HG03066 (cell line): ENCODE measurements at regions not wholly inside any gene's neighbourhood (a gene's known extent, or its start where the extent isn't known, plus 50 kb on each side); places are given as distances from the start of the nearest gene placed in this dataset.

Experiments used
- ATAC-seq: cut with Tn5 transposase; IDR thresholded peaks from one replicate; pipeline ENCODE4 v1.9.1; 2021; ENCODE audit warnings: low read depth; ENCODE audit not compliant: unreplicated experiment

DNA sequence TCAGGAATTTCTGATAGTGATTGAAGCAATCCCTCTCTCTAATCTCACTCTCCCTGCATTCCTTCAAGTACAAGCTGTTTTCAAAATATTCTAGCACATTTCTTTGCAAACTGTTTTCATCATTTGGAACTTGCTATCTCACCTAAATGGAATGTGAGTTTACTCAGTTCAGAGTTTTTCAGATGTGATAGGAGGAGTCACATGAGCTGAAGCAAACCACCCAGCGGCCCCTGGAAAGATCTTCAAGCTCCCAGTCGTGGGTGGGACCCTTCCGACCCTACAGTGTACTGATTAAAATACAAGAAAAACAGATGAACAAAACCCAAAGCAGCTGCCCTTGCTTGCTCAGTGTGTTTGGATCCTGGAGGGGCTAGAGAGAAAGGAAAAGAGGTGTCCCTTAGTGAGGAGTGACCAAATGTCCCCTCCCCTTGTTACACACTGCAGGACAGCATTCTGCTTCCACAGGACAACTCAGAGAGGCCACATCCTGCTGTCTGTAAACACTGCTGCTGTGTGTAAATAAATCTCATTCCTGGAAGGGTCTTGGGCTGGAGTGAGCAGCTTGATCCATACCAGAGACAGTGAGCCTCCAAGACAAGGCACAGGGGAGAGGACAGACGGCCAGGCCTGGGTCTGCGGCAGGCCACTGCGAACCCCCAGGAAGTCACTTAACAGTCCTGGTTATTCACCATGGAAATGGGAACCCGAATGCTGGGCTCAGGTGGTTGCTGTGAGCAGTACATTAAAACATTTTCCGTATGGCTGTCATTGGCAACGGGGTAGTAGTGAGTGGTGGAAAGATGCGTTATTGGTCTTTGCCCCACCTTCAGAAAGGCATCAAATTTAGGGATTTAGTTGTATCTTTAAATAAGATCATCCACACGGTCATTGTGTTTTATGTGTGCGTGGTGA is 229.2 kb downstream of the RHOU start:
- ATAC-seq, result no peak

DNA sequence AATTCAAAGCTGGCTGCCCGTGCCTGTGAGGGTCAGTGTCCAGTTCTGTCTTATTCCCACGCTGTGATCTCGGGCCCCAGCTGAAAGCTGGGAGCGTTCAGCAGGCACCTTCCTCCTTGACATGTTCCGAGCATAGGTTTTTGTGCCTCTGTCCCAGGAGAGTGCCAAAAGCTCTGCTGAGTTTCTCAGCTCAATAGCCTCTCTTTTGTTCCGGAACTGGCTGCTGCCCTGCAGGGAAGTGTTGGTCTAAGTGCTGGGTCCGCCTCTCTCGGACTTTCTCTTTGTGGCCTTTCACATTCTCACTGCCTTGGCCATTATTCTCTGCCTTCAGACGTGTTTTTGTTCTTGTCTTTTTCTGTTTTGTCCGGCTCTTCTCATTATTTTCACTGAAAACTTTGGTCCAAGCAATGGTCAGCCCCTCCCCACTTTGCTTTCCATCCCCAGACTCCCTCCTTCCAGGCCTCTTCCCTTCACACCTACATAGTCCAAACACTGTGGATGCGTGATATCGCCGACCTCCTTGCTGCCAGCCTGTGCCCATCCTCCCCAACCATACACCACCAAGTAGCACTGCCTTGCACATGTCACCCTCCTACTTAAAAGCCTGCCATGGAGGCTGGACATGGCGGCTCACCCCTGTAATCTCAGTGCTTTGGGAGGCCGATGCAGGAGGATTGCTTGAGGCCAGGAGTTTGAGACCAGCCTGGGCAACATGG is 233.8 kb downstream of the RHOU start:
- no peak for ATAC-seq

GRCh38 chr1:228969953-228970800 is 234.9 kb downstream of the RHOU start:
- ATAC-seq, result no peak

DNA sequence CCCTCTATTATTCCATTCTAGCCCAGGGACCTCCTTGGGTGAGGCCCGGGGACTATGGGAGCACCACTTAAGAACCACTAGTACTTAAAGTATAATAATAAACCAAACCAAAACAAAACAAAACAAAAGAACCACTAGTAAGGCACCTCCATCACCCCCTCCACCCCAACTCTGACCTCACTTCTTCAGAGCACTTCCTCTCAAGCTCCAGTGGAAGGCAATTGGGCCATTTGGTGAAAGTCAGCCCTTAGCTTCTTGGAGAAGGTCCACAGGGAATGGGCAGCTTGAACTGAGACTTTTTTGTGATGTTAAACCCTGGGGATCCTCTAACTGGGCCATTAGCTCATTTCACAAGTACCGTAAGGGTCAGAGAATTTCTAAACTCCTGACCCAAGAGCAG is 237.3 kb downstream of the RHOU start:
- no peak for ATAC-seq

DNA sequence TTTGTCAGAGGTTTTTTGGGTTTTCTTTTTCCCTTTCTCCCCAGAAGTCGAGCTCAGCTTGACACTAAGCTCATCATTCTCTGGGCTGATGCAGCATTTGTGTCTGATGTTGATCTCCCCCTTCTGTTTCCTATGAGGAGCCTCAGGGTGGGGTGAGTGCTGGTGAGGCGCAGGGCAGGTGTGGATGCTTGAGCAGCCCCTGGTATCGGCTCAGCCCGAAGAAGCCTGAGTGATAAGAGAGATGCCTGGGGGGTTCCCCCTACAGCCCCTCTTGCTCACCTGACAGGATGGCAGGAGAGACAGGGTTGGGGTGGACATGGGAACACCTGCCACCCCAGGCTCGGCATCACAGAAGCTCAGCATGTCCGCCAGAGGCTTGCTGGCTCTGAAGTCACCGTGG is 239.0 kb downstream of the RHOU start:
- no peak for ATAC-seq

- no peak for ATAC-seq
These were observed 240.1 kb downstream of the RHOU start for GRCh38 chr1:228975238-228975907.

- no peak for ATAC-seq
These were observed 241.0 kb downstream of the RHOU start for GRCh38 chr1:228976316-228976715.

DNA sequence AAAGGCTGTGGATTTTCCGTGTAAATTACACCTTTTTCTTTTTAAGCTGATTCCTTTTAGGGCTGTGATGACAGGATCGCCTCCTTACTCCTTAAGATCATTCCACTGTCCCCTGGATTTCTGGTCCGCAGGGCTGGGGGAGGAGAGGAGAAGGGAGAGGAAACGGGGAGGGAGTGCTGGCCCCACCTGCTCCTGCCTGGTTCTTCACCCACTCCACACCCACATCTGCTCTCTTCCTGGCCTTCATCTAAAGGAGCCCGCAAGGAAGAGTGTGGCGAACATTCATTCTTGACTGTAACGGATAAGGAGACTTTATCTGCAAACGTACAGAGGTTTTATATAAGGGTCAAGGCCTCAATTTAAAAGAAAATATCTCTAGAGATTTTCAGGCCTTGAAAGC is 242.0 kb downstream of the RHOU start:
- ATAC-seq, result no peak

DNA sequence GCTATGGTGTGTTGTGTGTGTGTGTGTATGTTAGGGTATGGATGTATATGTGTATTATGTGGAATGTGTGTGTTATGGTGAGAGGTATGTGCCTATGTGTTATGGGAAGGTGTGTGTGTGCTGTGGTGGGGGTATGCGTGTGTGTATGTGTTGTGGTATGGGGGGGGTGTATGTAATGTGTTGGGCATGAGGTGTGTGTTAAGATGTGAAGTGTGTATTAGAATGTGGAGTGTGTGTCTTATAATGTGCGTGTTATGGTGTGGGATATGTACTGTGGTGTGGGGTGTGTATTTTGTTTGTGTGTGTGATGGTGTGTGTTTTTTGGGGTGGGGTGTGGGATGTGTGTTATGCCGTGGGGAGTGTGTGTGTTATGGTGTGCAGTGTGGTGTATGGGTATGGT is 242.5 kb downstream of the RHOU start:
- ATAC-seq, result no peak

DNA sequence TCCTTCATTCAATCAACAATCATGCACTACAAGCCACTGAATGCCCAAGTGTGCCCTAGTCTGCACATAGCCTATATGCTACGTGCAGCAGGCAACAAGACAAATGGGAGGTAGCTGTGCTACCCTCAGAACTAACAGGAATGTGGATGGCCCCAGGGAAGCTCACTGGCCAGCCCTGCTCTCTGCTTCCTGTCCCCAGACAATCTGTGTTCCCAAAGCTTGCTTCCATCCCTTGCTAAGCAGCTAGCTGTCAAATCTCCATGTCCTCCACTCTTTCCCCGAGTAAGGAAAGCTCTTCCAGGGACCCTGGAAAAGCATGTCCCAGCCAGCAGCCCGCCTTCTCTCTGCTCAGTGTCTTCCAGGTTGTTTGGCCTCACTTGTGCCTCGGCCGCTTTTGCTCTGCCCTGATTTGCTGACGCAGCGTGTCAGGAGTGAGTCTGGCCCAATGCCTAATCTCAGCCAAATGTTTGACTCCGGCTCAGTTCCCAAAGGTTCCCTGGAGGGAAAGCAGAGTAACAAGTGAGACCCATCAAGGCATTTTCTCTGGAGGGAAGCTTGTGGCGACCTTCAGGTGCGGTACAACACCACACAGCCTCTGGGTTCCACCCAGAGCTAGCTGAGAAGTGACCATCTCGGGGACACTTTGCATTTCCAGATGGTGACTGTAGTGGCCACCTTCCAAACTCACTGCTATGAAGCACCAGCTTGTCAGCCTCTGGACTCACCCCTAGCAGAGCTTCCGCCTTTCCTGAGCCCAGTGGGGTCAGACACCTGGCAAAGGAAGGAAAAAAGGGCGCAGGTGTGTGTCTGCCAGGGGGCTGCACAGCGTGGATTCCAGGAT is 243.4 kb downstream of the RHOU start:
- no peak for ATAC-seq

DNA sequence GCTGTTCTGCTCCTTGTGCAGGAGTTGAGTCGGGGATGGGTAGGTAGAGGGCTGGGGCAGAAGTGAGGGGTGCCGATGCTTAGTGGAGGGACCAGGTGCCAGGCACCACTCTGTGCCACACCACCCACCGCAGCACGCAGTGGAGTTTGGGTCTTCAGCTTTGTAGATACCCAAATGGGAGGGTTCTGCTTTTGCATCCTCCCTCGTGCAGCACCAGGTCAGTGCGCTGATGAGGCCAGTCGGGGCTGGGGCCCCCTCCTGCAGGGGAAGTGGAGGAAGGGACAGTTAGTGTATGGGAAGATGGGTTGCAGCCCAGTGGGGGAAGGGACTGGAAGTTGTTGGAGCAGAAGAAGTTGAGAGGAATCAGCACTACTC is 244.0 kb downstream of the RHOU start:
- no peak for ATAC-seq

- ATAC-seq, result no peak
These were observed 244.5 kb downstream of the RHOU start for GRCh38 chr1:228979774-228980173.

- no peak for ATAC-seq
These were observed 245.1 kb downstream of the RHOU start for GRCh38 chr1:228980232-228980937.

DNA sequence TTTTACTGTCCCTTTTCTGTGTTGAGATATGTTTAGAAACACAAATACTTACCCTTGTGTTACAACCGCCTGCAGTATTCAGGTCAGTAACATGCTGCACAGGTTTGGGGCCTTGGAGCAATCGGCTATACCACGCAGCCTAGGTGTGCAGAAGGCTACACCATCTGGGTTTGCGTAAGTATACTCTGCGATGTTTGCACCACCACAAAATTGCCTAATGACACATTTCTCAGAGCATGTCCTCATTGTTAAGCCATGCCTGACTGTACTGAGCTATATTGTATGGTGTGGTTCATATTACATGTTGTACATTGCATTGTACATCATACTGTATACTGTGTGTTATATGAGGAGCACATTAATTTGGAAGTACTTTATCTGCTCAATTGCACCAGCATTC is 247.4 kb downstream of the RHOU start:
- no peak for ATAC-seq

GRCh38 chr1:228983231-228983660 is 248.0 kb downstream of the RHOU start:
- no peak for ATAC-seq

DNA sequence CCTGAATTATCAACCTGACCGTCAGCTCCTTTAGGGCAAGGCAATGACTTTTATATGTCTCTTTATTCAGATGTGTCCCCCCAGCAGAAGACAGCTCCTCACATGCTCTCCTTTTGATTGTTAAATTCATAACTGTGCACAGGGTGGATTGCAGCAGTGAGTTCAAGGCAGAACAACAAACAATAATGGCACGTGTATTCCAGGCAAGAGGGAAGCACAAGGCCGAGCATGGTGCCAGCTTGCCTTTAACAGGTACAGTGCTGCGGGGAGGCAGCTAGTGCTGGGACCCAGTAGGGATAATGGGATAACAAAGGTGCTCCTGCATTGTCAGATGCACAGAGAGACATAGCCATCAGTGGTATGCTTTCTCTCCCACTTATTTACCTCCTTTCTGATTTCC is 248.4 kb downstream of the RHOU start:
- no peak for ATAC-seq

DNA sequence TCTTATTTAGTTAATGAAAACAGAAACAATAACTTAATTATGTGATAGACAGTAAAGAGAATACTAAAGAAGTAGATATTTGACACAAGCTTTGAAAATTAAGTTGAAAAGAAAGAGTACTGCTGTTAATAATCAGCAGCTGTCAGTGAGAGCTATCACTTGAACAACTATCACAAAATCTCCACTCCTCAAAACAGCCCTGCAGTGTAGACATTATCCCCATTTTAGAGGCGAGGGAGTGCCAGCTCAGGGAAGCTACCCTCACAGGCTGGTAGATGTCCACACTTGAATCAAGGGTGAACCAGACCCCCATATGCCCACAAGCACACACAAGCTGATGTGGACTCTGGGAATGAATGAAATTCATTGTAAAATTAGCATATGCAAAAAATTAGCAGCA is 248.8 kb downstream of the RHOU start:
- no peak for ATAC-seq

- no peak for ATAC-seq
These were observed 249.7 kb downstream of the RHOU start for GRCh38 chr1:228984646-228985631.
